Renal cortex interstitium (tissue), 11 donors: ENCODE measurements at regions not wholly inside any gene's neighbourhood (a gene's known extent, or its start where the extent isn't known, plus 50 kb on each side); places are given as distances from the start of the nearest gene placed in this dataset.

ENCODE experiments used
- DNase-seq, 11 donors: peaks; one replicate each; pipeline ENCODE4 v3.0.0-alpha.2; 2013; ENCODE audit warnings: low read depth in 9 of 11, low spot score in 4 of 11; ENCODE audit errors: extremely low read depth in 1 of 11

GRCh38 chr15:94929282-94929681 is 697.9 kb downstream of the MCTP2 start:
- DNase-seq = no peak

- DNase-seq = no peak
Observed at GRCh38 chr15:94930441-94930840, 699.1 kb downstream of the MCTP2 start.

GRCh38 chr15:94930960-94931359 is 699.6 kb downstream of the MCTP2 start:
- no peak for DNase-seq

GRCh38 chr15:94934440-94934839 is 703.1 kb downstream of the MCTP2 start:
- DNase-seq = no peak

- no peak for DNase-seq
Observed at GRCh38 chr15:94937242-94937641, 705.9 kb downstream of the MCTP2 start.

GRCh38 chr15:94943888-94944287 is 712.5 kb downstream of the MCTP2 start:
- DNase-seq = no peak

GRCh38 chr15:94951538-94951937 is 720.2 kb downstream of the MCTP2 start:
- no peak for DNase-seq

GRCh38 chr15:94963953-94964352 is 732.6 kb downstream of the MCTP2 start:
- DNase-seq = no peak

- no peak for DNase-seq
Observed at GRCh38 chr15:94965593-94965992, 734.2 kb downstream of the MCTP2 start.

- DNase-seq = no peak
Observed at GRCh38 chr15:94968133-94968532, 736.8 kb downstream of the MCTP2 start.

- no peak for DNase-seq
Observed at GRCh38 chr15:94970096-94970495, 738.7 kb downstream of the MCTP2 start.

GRCh38 chr15:94970802-94971201 is 739.4 kb downstream of the MCTP2 start:
- peak in 9 of 11 donors; percentile 21 to 64 (median 37) for DNase-seq

GRCh38 chr15:94972314-94972713 is 741.0 kb downstream of the MCTP2 start:
- no peak for DNase-seq

- no peak for DNase-seq
Observed at GRCh38 chr15:94987085-94987484, 755.7 kb downstream of the MCTP2 start.

- DNase-seq = no peak
Observed at GRCh38 chr15:94991718-94992117, 760.4 kb downstream of the MCTP2 start.

- no peak for DNase-seq
Observed at GRCh38 chr15:95009635-95010034, 778.3 kb downstream of the MCTP2 start.

- no peak for DNase-seq
Observed at GRCh38 chr15:95013381-95013780, 782.0 kb downstream of the MCTP2 start.

- DNase-seq = peak in 1 of 11 donors; percentile 42
Observed at GRCh38 chr15:95016511-95017229, 785.3 kb downstream of the MCTP2 start.

GRCh38 chr15:95017666-95018328 is 786.4 kb downstream of the MCTP2 start:
- DNase-seq = peak in 1 of 11 donors; percentile 32

GRCh38 chr15:95018888-95019545 is 787.7 kb downstream of the MCTP2 start:
- DNase-seq = no peak
